CD4-positive, CD25-positive, alpha-beta regulatory T cell (primary cell): ENCODE measurements at regions not wholly inside any gene's neighbourhood (a gene's known extent, or its start where the extent isn't known, plus 50 kb on each side); places are given as distances from the start of the nearest gene placed in this dataset.

Source experiments
- ATAC-seq, 2 donors: fragments of 150-1000 bp; cut with Tn5 transposase; one replicate each; pipeline ENCODE4 v1.10.0; 2021; ENCODE audit warnings: low read depth in 2 of 2, moderate number of reproducible peaks in 2 of 2, moderate library complexity in 1 of 2
- DNase-seq, 3 donors: peaks; one replicate each; pipeline versions ENCODE4 v3.0.0 to v3.0.0-alpha.2; 2012 to 2022; ENCODE audit warnings: mixed read lengths in 1 of 3
- H3K27ac ChIP-seq: one replicate; pipeline ENCODE4 v1.7.0; 2013; ENCODE audit warnings: mild to moderate bottlenecking, low read length; ENCODE audit not compliant: insufficient read depth, poor library complexity, severe bottlenecking
- H3K27me3 ChIP-seq: one replicate; pipeline ENCODE4 v1.7.0; 2013; ENCODE audit warnings: low read length; ENCODE audit not compliant: control insufficient read depth, insufficient read depth
- H3K36me3 ChIP-seq: one replicate; pipeline ENCODE4 v1.7.0; 2013; ENCODE audit warnings: mild to moderate bottlenecking, low read length, moderate library complexity; ENCODE audit not compliant: control insufficient read depth, insufficient read depth
- H3K4me1 ChIP-seq: 2 replicates; pipeline ENCODE4 v1.7.0; 2013; ENCODE audit warnings: mild to moderate bottlenecking, low read length; ENCODE audit not compliant: insufficient read depth, control insufficient read depth, poor library complexity, severe bottlenecking
- H3K4me3 ChIP-seq: one replicate; pipeline ENCODE4 v1.7.0; 2013; ENCODE audit warnings: low read depth, mild to moderate bottlenecking, low read length, moderate library complexity
- H3K9me3 ChIP-seq, 2 experiments: 1 replicate in 1 of 2; 2 replicates in 1 of 2; pipeline ENCODE4 v1.7.0; 2013; ENCODE audit warnings: low read length in 2 of 2, mild to moderate bottlenecking in 1 of 2, moderate library complexity in 1 of 2; ENCODE audit not compliant: control insufficient read depth in 2 of 2
- H3K27ac Mint-ChIP-seq, 3 donors: one replicate each; pipeline ENCODE4 v1.8.0; 2020 to 2022; ENCODE audit warnings: mild to moderate bottlenecking in 3 of 3, mixed read lengths in 3 of 3, moderate library complexity in 2 of 3
- H3K27me3 Mint-ChIP-seq: one replicate; pipeline ENCODE4 v1.8.0; 2022; ENCODE audit warnings: mild to moderate bottlenecking, mixed read lengths
- H3K36me3 Mint-ChIP-seq: one replicate; pipeline ENCODE4 v1.8.0; 2020; ENCODE audit warnings: mixed read lengths
- H3K4me1 Mint-ChIP-seq, 4 donors: one replicate each; pipeline ENCODE4 v1.8.0; 2020 to 2022; ENCODE audit warnings: mixed read lengths in 4 of 4, mild to moderate bottlenecking in 1 of 4
- H3K4me3 Mint-ChIP-seq, 4 donors: one replicate each; pipeline ENCODE4 v1.8.0; 2020 to 2022; ENCODE audit warnings: mild to moderate bottlenecking in 4 of 4, mixed read lengths in 4 of 4, moderate library complexity in 3 of 4
- H3K9me3 Mint-ChIP-seq, 7 donors: one replicate each; pipeline ENCODE4 v1.8.0; 2020 to 2022; ENCODE audit warnings: mixed read lengths in 7 of 7, mild to moderate bottlenecking in 3 of 7, moderate library complexity in 2 of 7

DNA sequence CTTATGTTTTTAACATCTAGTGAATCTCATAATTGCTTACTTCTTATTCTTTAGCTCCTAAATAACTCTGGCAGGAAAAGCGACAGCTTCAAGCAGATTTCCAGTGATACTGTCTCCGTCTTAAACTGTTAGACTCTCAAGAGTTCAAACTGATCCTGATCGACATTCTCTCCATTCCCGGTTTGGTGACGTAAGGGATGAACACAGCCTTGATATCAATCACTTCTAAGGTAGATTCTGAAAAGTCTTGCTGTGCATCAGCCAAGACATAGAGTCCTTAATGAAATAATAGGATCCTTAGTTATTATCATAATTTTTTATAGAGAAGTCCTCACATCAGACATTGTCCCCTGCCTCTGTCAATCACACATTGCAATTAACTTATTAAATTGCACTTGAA, 534.6 kb downstream of the TFEC start:
- Histone ChIP-seq H3K4me3 (no peak overlapping the region), H3K36me3 (no peaks in the 10 kb centered on the region), H3K27ac (no peak overlapping the region), H3K27me3 (no peaks in the 10 kb centered on the region), H3K4me1 (no peaks in the 10 kb centered on the region), H3K9me3 (no peaks in the 10 kb centered on the region)
- peaks cover 0 to 1% (median 0%) of the 10 kb centered on the region in 7 donors for H3K9me3 Mint-ChIP-seq
- ATAC-seq (no peak), DNase-seq (no peak)
- no peak overlapping the region for H3K27ac Mint-ChIP-seq
- no peaks in the 10 kb centered on the region for H3K27me3 Mint-ChIP-seq
- H3K4me3 Mint-ChIP-seq, result no peak overlapping the region
- H3K4me1 Mint-ChIP-seq, result no peaks in the 10 kb centered on the region
- no peaks in the 10 kb centered on the region for H3K36me3 Mint-ChIP-seq

- Histone ChIP-seq H3K4me1 (no peaks in the 10 kb centered on the region), H3K27me3 (no peaks in the 10 kb centered on the region), H3K4me3 (no peak overlapping the region), H3K27ac (no peak overlapping the region), H3K36me3 (no peaks in the 10 kb centered on the region), H3K9me3 (no peaks in the 10 kb centered on the region)
- H3K4me1 Mint-ChIP-seq, result no peaks in the 10 kb centered on the region
- H3K36me3 Mint-ChIP-seq, result no peaks in the 10 kb centered on the region
- no peak overlapping the region for H3K4me3 Mint-ChIP-seq
- no peak for ATAC-seq
- no peaks in the 10 kb centered on the region for H3K27me3 Mint-ChIP-seq
- peaks cover 0 to 1% (median 0%) of the 10 kb centered on the region in 7 donors for H3K9me3 Mint-ChIP-seq
- no peak for DNase-seq
- H3K27ac Mint-ChIP-seq, result no peak overlapping the region
These were observed 535.9 kb downstream of the TFEC start for GRCh38 chr7:115494529-115495147.

- Histone ChIP-seq H3K27ac (no peak overlapping the region), H3K36me3 (no peaks in the 10 kb centered on the region), H3K4me1 (no peaks in the 10 kb centered on the region), H3K27me3 (no peaks in the 10 kb centered on the region), H3K4me3 (no peak overlapping the region), H3K9me3 (no peaks in the 10 kb centered on the region)
- no peaks in the 10 kb centered on the region for H3K4me1 Mint-ChIP-seq
- no peaks in the 10 kb centered on the region for H3K36me3 Mint-ChIP-seq
- H3K27ac Mint-ChIP-seq, result no peak overlapping the region
- ATAC-seq (no peak), DNase-seq (no peak)
- no peak overlapping the region for H3K4me3 Mint-ChIP-seq
- peaks cover 0 to 1% (median 0%) of the 10 kb centered on the region in 7 donors for H3K9me3 Mint-ChIP-seq
- no peaks in the 10 kb centered on the region for H3K27me3 Mint-ChIP-seq
These were observed 537.2 kb downstream of the TFEC start for GRCh38 chr7:115493381-115493780.

DNA sequence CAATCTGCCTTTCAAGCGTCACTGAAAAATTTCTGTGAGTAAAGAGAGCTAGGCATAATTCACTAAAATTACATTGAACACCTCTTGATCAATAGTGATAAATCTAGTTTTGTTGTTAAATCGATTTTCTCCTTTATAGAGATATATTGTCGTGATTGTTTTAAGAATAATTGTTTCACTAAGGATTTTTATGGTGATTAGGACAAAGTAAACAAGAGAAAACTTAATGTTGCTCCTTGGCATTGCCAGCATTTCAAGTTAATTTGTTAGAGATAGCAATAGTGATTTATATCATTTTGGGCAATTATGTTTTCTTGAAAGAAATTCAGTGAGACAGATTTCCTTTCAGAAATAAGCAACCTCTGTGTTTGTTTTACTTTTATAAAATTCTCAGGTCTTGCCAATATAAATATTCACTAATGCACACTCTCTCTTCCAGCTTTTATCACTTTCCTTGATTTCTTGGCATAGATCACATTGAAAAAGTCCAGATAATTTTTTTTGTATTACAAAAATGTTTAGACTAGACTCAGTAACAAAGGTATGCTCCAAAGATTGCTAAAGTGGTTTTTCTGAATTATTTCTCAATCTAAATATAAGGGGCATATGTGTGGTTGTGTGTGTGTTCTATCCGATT, 538.7 kb downstream of the TFEC start:
- no peaks in the 10 kb centered on the region for H3K4me1 Mint-ChIP-seq
- ATAC-seq (no peak), DNase-seq (no peak)
- no peaks in the 10 kb centered on the region for H3K9me3 Mint-ChIP-seq
- no peak overlapping the region for H3K4me3 Mint-ChIP-seq
- Histone ChIP-seq H3K27ac (no peak overlapping the region), H3K4me1 (no peaks in the 10 kb centered on the region), H3K4me3 (no peak overlapping the region), H3K9me3 (no peaks in the 10 kb centered on the region), H3K36me3 (no peaks in the 10 kb centered on the region), H3K27me3 (no peaks in the 10 kb centered on the region)
- no peaks in the 10 kb centered on the region for H3K36me3 Mint-ChIP-seq
- no peak overlapping the region for H3K27ac Mint-ChIP-seq
- no peaks in the 10 kb centered on the region for H3K27me3 Mint-ChIP-seq

DNA sequence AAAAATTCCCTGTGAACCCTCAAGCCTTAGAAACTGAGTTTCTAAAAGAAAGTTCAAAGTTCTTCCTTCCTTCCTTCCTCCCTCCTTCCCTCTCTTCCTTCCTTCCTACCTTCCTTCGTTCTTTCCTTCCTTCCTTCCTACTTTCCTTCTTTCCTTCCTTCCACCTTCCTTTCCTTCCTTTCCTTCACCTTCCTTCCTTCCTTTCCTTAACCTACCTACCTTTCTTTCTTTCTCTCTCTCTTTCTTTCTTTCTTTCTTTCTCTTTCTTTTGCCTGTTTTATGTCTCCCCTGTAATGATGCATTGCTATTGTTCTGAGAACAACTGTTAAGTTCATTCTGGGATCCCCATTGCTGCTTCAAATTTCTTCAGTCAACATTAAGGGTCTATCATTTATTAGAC, 551.1 kb downstream of the TFEC start:
- Histone ChIP-seq H3K27me3 (peaks cover 4% of the 10 kb centered on the region), H3K36me3 (no peaks in the 10 kb centered on the region), H3K4me3 (no peak overlapping the region), H3K4me1 (peaks cover 5% of the 10 kb centered on the region), H3K9me3 (no peaks in the 10 kb centered on the region), H3K27ac (no peak overlapping the region)
- Mint-ChIP-seq H3K4me3 (no peak overlapping the region), H3K9me3 (no peaks in the 10 kb centered on the region), H3K4me1 (peaks cover 0 to 10% (median 4%) of the 10 kb centered on the region in 4 donors), H3K27me3 (peaks cover 14% of the 10 kb centered on the region), H3K27ac (no peak overlapping the region), H3K36me3 (no peaks in the 10 kb centered on the region)
- DNase-seq (no peak), ATAC-seq (no peak)

DNA sequence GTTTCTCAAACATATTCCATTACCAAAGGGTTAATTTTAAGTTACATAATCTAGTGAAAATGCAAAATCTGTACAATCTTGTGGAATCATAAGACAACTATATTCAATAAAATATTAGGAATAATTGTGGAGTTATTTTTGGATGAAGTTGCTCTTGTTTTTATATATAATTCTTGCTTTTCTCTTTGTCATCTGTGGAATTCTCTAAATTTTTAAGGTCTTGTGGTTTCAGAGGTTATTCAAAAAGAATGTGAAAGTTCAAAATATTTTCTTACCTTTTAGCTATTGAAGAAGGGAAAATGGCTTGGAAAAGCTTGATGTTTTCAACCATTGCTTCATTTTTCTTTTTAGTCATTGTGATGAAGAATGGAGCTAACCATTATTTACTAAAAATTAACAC, 552.1 kb downstream of the TFEC start:
- peaks cover 4% of the 10 kb centered on the region for H3K27me3 ChIP-seq
- H3K4me1 ChIP-seq, result peaks cover 5% of the 10 kb centered on the region
- H3K36me3 ChIP-seq, result no peaks in the 10 kb centered on the region
- DNase-seq, result no peak
- H3K27ac ChIP-seq, result no peak overlapping the region
- H3K27ac Mint-ChIP-seq, result no peak overlapping the region
- no peaks in the 10 kb centered on the region for H3K9me3 Mint-ChIP-seq
- no peaks in the 10 kb centered on the region for H3K36me3 Mint-ChIP-seq
- no peak overlapping the region for H3K4me3 ChIP-seq
- no peaks in the 10 kb centered on the region for H3K9me3 ChIP-seq
- no peak overlapping the region for H3K4me3 Mint-ChIP-seq
- peaks cover 0 to 10% (median 4%) of the 10 kb centered on the region in 4 donors for H3K4me1 Mint-ChIP-seq
- no peak for ATAC-seq
- peaks cover 14% of the 10 kb centered on the region for H3K27me3 Mint-ChIP-seq

- Histone ChIP-seq H3K27me3 (peaks cover 4% of the 10 kb centered on the region), H3K4me3 (no peak overlapping the region), H3K27ac (no peak overlapping the region), H3K36me3 (no peaks in the 10 kb centered on the region), H3K9me3 (no peaks in the 10 kb centered on the region), H3K4me1 (peaks cover 5% of the 10 kb centered on the region)
- H3K27ac Mint-ChIP-seq, result no peak overlapping the region
- H3K9me3 Mint-ChIP-seq, result no peaks in the 10 kb centered on the region
- DNase-seq, result no peak
- no peaks in the 10 kb centered on the region for H3K36me3 Mint-ChIP-seq
- ATAC-seq, result peak in 1 of 2 donors; percentile 17
- no peak overlapping the region for H3K4me3 Mint-ChIP-seq
- peaks cover 0 to 10% (median 4%) of the 10 kb centered on the region in 4 donors for H3K4me1 Mint-ChIP-seq
- peaks cover 14% of the 10 kb centered on the region for H3K27me3 Mint-ChIP-seq
These were observed 553.3 kb downstream of the TFEC start for GRCh38 chr7:115477193-115477651.

- Histone ChIP-seq H3K27me3 (peaks cover 4% of the 10 kb centered on the region), H3K36me3 (no peaks in the 10 kb centered on the region), H3K9me3 (no peaks in the 10 kb centered on the region), H3K4me3 (no peak overlapping the region), H3K4me1 (peaks cover 5% of the 10 kb centered on the region), H3K27ac (no peak overlapping the region)
- Mint-ChIP-seq H3K4me1 (peaks cover 0 to 10% (median 4%) of the 10 kb centered on the region in 4 donors), H3K27me3 (peaks cover 14% of the 10 kb centered on the region), H3K4me3 (peak overlapping the region in 2 of 4 donors; percentile 19 to 21), H3K36me3 (no peaks in the 10 kb centered on the region), H3K9me3 (no peaks in the 10 kb centered on the region), H3K27ac (no peak overlapping the region)
- DNase-seq (no peak), ATAC-seq (peak in 1 of 2 donors; percentile 15)
These were observed 553.8 kb downstream of the TFEC start for GRCh38 chr7:115476671-115477181.
